Tibial nerve (tissue), 4 donors: ENCODE measurements at regions not wholly inside any gene's neighbourhood (a gene's known extent, or its start where the extent isn't known, plus 50 kb on each side); places are given as distances from the start of the nearest gene placed in this dataset.
"Not testable (repeated sequence)": the region's sequence is repeated elsewhere in the genome, so short reads cannot be mapped to it uniquely, and the experiment has no call there.

Source experiments
- DNase-seq, 2 donors: peaks; one replicate each; pipeline ENCODE4 v3.0.0-alpha.2; 2019; ENCODE audit warnings: low spot score in 2 of 2
- H3K27ac ChIP-seq, 4 donors: fragments of 200-600 bp; sonication (generic) in 3 of 4; one replicate each; pipeline ENCODE4 v1.5.1; 2017 to 2019; ENCODE audit warnings: mild to moderate bottlenecking in 1 of 4
- H3K27me3 ChIP-seq, 2 donors: fragments of 200-600 bp; sonication (generic) in 1 of 2; one replicate each; pipeline versions ENCODE4 v1.5.1 to v1.6.0; 2017 to 2019
- H3K36me3 ChIP-seq, 3 donors: fragments of 200-600 bp; sonication (generic); one replicate each; pipeline ENCODE4 v1.5.1; 2018 to 2019
- H3K4me1 ChIP-seq, 4 donors: fragments of 200-600 bp; sonication (generic) in 3 of 4; one replicate each; pipeline ENCODE4 v1.5.1; 2017 to 2019
- H3K4me3 ChIP-seq, 4 donors: fragments of 200-600 bp; sonication (generic) in 3 of 4; one replicate each; pipeline ENCODE4 v1.5.1; 2017 to 2019; ENCODE audit warnings: mild to moderate bottlenecking in 1 of 4, moderate library complexity in 1 of 4
- H3K9me3 ChIP-seq, 4 donors: fragments of 200-600 bp; sonication (generic) in 3 of 4; one replicate each; pipeline ENCODE4 v1.5.1; 2017 to 2019
- CTCF ChIP-seq, 5 experiments: fragments of 200-600 bp in 3 of 5; fragments of 450-650 bp in 2 of 5; sonication (generic) in 3 of 5; IDR thresholded peaks; one replicate each; pipeline ENCODE4 v1.5.1; 2016 to 2019; ENCODE audit warnings: antibody characterized with exemption in 5 of 5, mild to moderate bottlenecking in 3 of 5, moderate library complexity in 2 of 5
- EP300 ChIP-seq, 2 donors: sonication (generic); formaldehyde crosslinking; IDR thresholded peaks; one replicate each; pipeline ENCODE4 v1.6.1; 2017; ENCODE audit warnings: antibody characterized with exemption in 2 of 2, mild to moderate bottlenecking in 1 of 2
- POLR2A ChIP-seq, 2 donors: fragments of 450-650 bp; IDR thresholded peaks; one replicate each; pipeline ENCODE4 v1.6.1; 2017; ENCODE audit warnings: antibody characterized with exemption in 2 of 2, mild to moderate bottlenecking in 2 of 2, moderate library complexity in 2 of 2
- WGBS, 2 donors: methylation state at CpG; one replicate each; pipeline ENCODE4 v1.1.5; 2018; 5-methylcytosine and 5-hydroxymethylcytosine counted together

- no peak for DNase-seq
- no peak overlapping the region for H3K4me3 ChIP-seq
- no peaks in the 10 kb centered on the region for H3K4me1 ChIP-seq
- H3K36me3 ChIP-seq = no peaks in the 10 kb centered on the region
- TF ChIP-seq CTCF (IDR thresholded peaks at IDR 0.05) (no peak), POLR2A (IDR thresholded peaks at IDR 0.05) (no peak), EP300 (IDR thresholded peaks at IDR 0.05) (no peak)
- H3K27me3 ChIP-seq = no peaks in the 10 kb centered on the region
- WGBS, 2 donors = 93% methylated on average over 4 of the region's 4 CpGs
- H3K9me3 ChIP-seq = peaks cover 0 to 11% (median 0%) of the 10 kb centered on the region in 4 donors
- no peak overlapping the region for H3K27ac ChIP-seq
These were observed 71.8 kb upstream of the SRSF6 start for GRCh38 chr20:43385914-43386313.

GRCh38 chr20:43384101-43384940 lies 73.4 kb upstream of the SRSF6 start:
- no peak for DNase-seq
- WGBS, 2 donors = 69 to 82% methylated on average over 14 of the region's 14 CpGs
- no peak overlapping the region for H3K4me3 ChIP-seq
- H3K27me3 ChIP-seq = no peaks in the 10 kb centered on the region
- no peak for TF ChIP-seq POLR2A (IDR thresholded peaks at IDR 0.05)
- TF ChIP-seq EP300 (IDR thresholded peaks at IDR 0.05) = no peak
- TF ChIP-seq CTCF (IDR thresholded peaks at IDR 0.05) = no peak
- H3K27ac ChIP-seq = no peak overlapping the region
- H3K9me3 ChIP-seq = peaks cover 0 to 11% (median 0%) of the 10 kb centered on the region in 4 donors
- H3K36me3 ChIP-seq = no peaks in the 10 kb centered on the region
- no peaks in the 10 kb centered on the region for H3K4me1 ChIP-seq

- Histone ChIP-seq H3K9me3 (peaks cover 0 to 11% (median 0%) of the 10 kb centered on the region in 4 donors), H3K36me3 (no peaks in the 10 kb centered on the region), H3K4me3 (no peak overlapping the region), H3K27me3 (no peaks in the 10 kb centered on the region), H3K4me1 (no peaks in the 10 kb centered on the region), H3K27ac (no peak overlapping the region)
- DNase-seq = no peak
- 59 to 62% methylated on average over 8 of the region's 8 CpGs for WGBS, 2 donors
- TF ChIP-seq EP300 (IDR thresholded peaks at IDR 0.05) (no peak), POLR2A (IDR thresholded peaks at IDR 0.05) (no peak), CTCF (IDR thresholded peaks at IDR 0.05) (no peak)
These were observed 74.5 kb upstream of the SRSF6 start for GRCh38 chr20:43383026-43383795.

GRCh38 chr20:43382135-43382534 lies 75.6 kb upstream of the SRSF6 start:
- not testable (repeated sequence) for H3K27me3 ChIP-seq, H3K36me3 ChIP-seq, H3K4me3 ChIP-seq, H3K27ac ChIP-seq, H3K4me1 ChIP-seq, DNase-seq
- WGBS, 2 donors = 72 to 84% methylated on average over 6 of the region's 6 CpGs
- peaks cover 0 to 11% (median 0%) of the 10 kb centered on the region in 4 donors for H3K9me3 ChIP-seq

- peaks cover 0 to 11% (median 0%) of the 10 kb centered on the region in 4 donors for H3K9me3 ChIP-seq
- not testable (repeated sequence) for H3K4me1 ChIP-seq, H3K27ac ChIP-seq, DNase-seq, H3K36me3 ChIP-seq, H3K4me3 ChIP-seq, H3K27me3 ChIP-seq
- WGBS, 2 donors = 77 to 78% methylated on average over 9 of the region's 9 CpGs
These were observed 76.2 kb upstream of the SRSF6 start for GRCh38 chr20:43381533-43381932.
